HEK293 (cell line): ENCODE measurements at regions not wholly inside any gene's neighbourhood (a gene's known extent, or its start where the extent isn't known, plus 50 kb on each side); places are given as distances from the start of the nearest gene placed in this dataset.
"Not testable (repeated sequence)": the region's sequence is repeated elsewhere in the genome, so short reads cannot be mapped to it uniquely, and the experiment has no call there.

ENCODE experiments used
- CTCF ChIA-PET: fragments of 350-600 bp; formaldehyde crosslinking; extraction: SDS; loops from one replicate; lab custom pipeline; 2021; ENCODE audit warnings: antibody characterized with exemption; lab: Yijun Ruan, JAX
- POLR2A ChIA-PET: fragments of 300-600 bp; formaldehyde crosslinking; extraction: SDS; loops from one replicate; lab custom pipeline; 2020; ENCODE audit warnings: antibody characterized with exemption, inconsistent platforms; lab: Yijun Ruan, JAX
- H3K27ac ChIP-seq: fragments of 200-500 bp; sonication (Bioruptor generic); 2 replicates; pipeline ENCODE4 v1.5.1; 2014; ENCODE audit warnings: low read depth, low read length, control low read depth, inconsistent platforms; ENCODE audit errors: extremely low read depth
- H3K36me3 ChIP-seq, 2 experiments: fragments of 200-500 bp in 1 of 2; sonication (Bioruptor generic) in 1 of 2; 1 replicate in 1 of 2; 2 replicates in 1 of 2; pipeline ENCODE4 v1.5.1; 2014 to 2017; ENCODE audit warnings: inconsistent platforms in 2 of 2, low read length in 2 of 2; ENCODE audit not compliant: control insufficient read depth in 2 of 2, insufficient read depth in 1 of 2
- H3K4me1 ChIP-seq: fragments of 200-500 bp; sonication (Bioruptor generic); 2 replicates; pipeline ENCODE4 v1.5.1; 2014; ENCODE audit warnings: mild to moderate bottlenecking, low read length, inconsistent platforms; ENCODE audit not compliant: control insufficient read depth, insufficient read depth
- H3K4me3 ChIP-seq: 2 replicates; pipeline ENCODE4 v1.5.1; 2011; ENCODE audit warnings: low read depth, mild to moderate bottlenecking, control low read depth, low read length, moderate library complexity
- H3K9me3 ChIP-seq: fragments of 200-500 bp; sonication (Bioruptor generic); 2 replicates; pipeline ENCODE4 v1.5.1; 2014; ENCODE audit warnings: low read depth, low read length, inconsistent platforms; ENCODE audit not compliant: control insufficient read depth, insufficient read depth

DNA sequence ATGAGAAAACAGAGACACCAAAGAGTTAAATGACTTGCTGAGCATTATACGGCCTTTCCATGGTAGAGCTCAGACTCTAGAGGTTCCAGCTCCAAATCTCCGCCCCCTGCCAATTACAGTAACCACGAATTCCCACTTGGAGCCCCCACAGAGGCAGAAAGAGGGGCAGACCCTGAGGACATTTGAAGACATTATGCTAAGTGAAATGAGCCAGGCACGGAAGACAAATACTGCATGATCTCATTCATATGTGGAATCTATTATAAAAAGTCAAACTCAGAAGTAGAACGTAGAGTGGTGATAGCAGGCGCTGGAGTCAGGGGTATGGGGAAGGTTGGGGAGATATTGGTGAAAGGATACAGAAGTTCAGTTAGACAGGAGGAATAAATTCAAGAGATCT, 303.4 kb downstream of the ANAPC1 start:
- H3K4me1 ChIP-seq, H3K36me3 ChIP-seq, H3K4me3 ChIP-seq, CTCF ChIA-PET, H3K27ac ChIP-seq, POLR2A ChIA-PET, H3K9me3 ChIP-seq: not testable (repeated sequence)

DNA sequence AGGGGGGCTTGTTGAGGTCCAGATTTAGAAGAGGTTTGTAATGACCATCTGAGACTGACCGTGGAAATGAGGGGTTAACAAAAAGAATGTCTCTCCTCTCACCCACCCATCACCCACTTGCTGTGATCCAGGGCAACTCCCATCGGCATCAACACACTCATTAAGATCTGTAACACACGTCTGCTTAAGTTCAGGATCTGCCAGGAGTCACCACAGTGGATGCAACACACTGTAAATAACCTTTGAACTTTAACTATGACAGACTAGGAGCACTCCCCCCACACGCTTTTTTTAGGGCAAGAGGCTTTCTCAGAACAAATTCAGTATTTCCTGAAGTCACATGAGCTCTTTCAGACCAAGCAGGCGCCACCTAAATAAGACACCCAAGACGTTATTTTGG, 301.9 kb downstream of the ANAPC1 start:
- H3K36me3 ChIP-seq, H3K4me3 ChIP-seq, CTCF ChIA-PET, H3K9me3 ChIP-seq, H3K27ac ChIP-seq, H3K4me1 ChIP-seq, POLR2A ChIA-PET: not testable (repeated sequence)

- CTCF ChIA-PET, H3K9me3 ChIP-seq, H3K27ac ChIP-seq, H3K4me3 ChIP-seq, H3K4me1 ChIP-seq, POLR2A ChIA-PET, H3K36me3 ChIP-seq: not testable (repeated sequence)
These were observed 300.5 kb downstream of the ANAPC1 start for GRCh38 chr2:111583480-111583879.

DNA sequence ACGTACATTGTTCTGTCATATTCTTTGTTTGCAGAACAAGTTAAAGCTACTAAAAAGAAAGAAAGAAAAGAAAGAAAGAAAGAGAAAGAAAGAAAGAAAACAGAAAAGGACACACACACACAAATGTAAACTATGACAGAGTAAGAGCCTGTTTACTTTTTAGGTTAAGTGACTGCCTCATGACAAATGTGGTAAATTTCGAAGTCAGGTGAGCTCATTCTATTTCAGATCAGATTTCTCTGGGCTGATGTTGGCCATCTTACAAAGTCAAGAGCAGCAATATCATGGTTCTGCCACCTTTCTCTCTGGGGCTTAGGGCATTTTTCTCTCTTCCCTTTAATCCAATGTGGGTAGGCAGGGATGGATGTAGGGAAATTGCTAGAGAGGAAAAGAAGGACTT, 299.5 kb downstream of the ANAPC1 start:
- POLR2A ChIA-PET, H3K9me3 ChIP-seq, CTCF ChIA-PET, H3K4me1 ChIP-seq, H3K4me3 ChIP-seq, H3K36me3 ChIP-seq, H3K27ac ChIP-seq: not testable (repeated sequence)

GRCh38 chr2:111584950-111585349, 299.0 kb downstream of the ANAPC1 start:
- H3K27ac ChIP-seq, H3K9me3 ChIP-seq, H3K4me3 ChIP-seq, POLR2A ChIA-PET, CTCF ChIA-PET, H3K4me1 ChIP-seq, H3K36me3 ChIP-seq: not testable (repeated sequence)

DNA sequence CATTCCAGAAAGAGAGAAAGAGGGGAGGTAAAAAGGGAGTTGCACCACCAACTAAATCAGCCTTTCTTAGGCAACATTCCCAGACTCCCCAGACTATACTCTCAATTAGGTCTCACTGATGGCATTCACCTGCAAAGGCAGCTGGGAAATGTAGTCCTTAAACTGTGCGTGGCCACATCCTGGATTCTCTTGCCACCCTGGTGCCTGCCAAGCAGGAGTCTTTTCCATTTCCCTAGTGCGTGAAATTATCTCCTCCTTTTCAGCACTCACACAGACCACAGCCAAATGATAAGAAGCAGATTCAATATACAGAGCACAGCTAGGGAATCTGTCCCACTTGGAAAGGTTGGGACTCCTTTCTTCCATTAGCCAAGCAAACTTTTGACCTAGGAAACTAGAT, 298.0 kb downstream of the ANAPC1 start:
- H3K4me1 ChIP-seq, H3K9me3 ChIP-seq, H3K27ac ChIP-seq, H3K36me3 ChIP-seq, CTCF ChIA-PET, H3K4me3 ChIP-seq, POLR2A ChIA-PET: not testable (repeated sequence)

- H3K9me3 ChIP-seq, H3K36me3 ChIP-seq, CTCF ChIA-PET, H3K4me3 ChIP-seq, POLR2A ChIA-PET, H3K4me1 ChIP-seq, H3K27ac ChIP-seq: not testable (repeated sequence)
These were observed 288.9 kb downstream of the ANAPC1 start for GRCh38 chr2:111595072-111595471.

GRCh38 chr2:111596808-111597705, 286.9 kb downstream of the ANAPC1 start:
- POLR2A ChIA-PET, H3K9me3 ChIP-seq, CTCF ChIA-PET, H3K36me3 ChIP-seq, H3K4me1 ChIP-seq, H3K4me3 ChIP-seq, H3K27ac ChIP-seq: not testable (repeated sequence)

DNA sequence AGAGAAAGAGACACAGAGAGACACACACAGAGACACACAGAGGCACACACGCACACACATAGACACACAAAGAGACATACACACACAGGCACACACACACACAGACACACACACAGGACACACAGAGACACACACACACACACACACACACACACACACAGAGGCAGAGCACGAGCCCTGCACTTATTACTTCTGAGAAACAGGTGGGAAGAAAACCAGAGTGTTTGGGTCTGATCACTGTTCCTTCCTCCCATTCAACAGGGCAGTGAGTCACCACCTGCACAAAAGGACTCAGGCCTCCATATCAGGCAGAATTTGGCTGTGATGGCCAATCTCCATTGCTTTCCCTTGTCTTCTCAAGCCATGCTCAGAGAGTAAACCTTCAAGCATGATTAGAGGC, 285.0 kb downstream of the ANAPC1 start:
- H3K4me3 ChIP-seq, H3K36me3 ChIP-seq, H3K27ac ChIP-seq, CTCF ChIA-PET, H3K4me1 ChIP-seq, H3K9me3 ChIP-seq, POLR2A ChIA-PET: not testable (repeated sequence)

GRCh38 chr2:111602259-111602658, 281.7 kb downstream of the ANAPC1 start:
- H3K27ac ChIP-seq, H3K4me3 ChIP-seq, H3K9me3 ChIP-seq, POLR2A ChIA-PET, H3K36me3 ChIP-seq, H3K4me1 ChIP-seq, CTCF ChIA-PET: not testable (repeated sequence)

- H3K4me3 ChIP-seq, POLR2A ChIA-PET, H3K36me3 ChIP-seq, H3K27ac ChIP-seq, H3K9me3 ChIP-seq, CTCF ChIA-PET, H3K4me1 ChIP-seq: not testable (repeated sequence)
These were observed 278.2 kb downstream of the ANAPC1 start for GRCh38 chr2:111605798-111606197.
